Fibroblast of mammary gland (primary cell): ENCODE measurements at regions not wholly inside any gene's neighbourhood (a gene's known extent, or its start where the extent isn't known, plus 50 kb on each side); places are given as distances from the start of the nearest gene placed in this dataset.
A peak's percentile ranks its signal among the peaks of the same experiment; 100 is the strongest.

Experiments
- DNase-seq: peaks from one replicate; pipeline ENCODE4 v3.0.0-alpha.2; 2010; ENCODE audit warnings: low read depth
- H3K4me3 ChIP-seq: 2 replicates; pipeline ENCODE4 v1.5.1; 2011; ENCODE audit warnings: low read depth, mild to moderate bottlenecking, low read length, moderate library complexity; ENCODE audit not compliant: control insufficient read depth
- TF ChIP-seq, protein P1 (sequence below): conservative IDR thresholded peaks from 2 replicates; pipeline ENCODE4 v1.5.1; 2011; ENCODE audit warnings: low read depth, low read length, inconsistent platforms; ENCODE audit not compliant: control insufficient read depth, insufficient read depth

GRCh38 chr10:78578929-78579328, 489.8 kb upstream of the ZMIZ1 start:
- TF ChIP-seq, protein P1, sequence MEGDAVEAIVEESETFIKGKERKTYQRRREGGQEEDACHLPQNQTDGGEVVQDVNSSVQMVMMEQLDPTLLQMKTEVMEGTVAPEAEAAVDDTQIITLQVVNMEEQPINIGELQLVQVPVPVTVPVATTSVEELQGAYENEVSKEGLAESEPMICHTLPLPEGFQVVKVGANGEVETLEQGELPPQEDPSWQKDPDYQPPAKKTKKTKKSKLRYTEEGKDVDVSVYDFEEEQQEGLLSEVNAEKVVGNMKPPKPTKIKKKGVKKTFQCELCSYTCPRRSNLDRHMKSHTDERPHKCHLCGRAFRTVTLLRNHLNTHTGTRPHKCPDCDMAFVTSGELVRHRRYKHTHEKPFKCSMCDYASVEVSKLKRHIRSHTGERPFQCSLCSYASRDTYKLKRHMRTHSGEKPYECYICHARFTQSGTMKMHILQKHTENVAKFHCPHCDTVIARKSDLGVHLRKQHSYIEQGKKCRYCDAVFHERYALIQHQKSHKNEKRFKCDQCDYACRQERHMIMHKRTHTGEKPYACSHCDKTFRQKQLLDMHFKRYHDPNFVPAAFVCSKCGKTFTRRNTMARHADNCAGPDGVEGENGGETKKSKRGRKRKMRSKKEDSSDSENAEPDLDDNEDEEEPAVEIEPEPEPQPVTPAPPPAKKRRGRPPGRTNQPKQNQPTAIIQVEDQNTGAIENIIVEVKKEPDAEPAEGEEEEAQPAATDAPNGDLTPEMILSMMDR, result no peak
- H3K4me3 ChIP-seq, result no peak overlapping the region
- peak; percentile 50 for DNase-seq

DNA sequence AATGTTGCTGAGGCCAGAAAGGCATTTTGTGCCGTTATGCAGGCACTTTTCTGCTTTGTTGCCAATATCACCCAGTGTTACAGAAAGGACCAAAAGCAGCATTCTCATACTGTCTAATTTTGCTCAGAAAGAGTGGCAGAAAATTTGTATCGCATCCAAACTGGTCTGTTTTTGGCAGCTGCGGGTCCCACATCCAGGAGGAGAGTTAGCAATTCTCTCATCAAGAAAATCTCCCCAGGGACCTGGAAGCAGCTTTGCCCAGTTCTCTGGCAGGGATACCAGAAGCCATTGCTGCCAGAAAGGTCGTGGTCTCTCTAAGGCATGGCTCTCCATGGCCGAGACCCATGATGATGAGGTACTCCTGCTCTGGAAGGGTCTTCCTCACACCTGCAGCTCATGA, 489.2 kb upstream of the ZMIZ1 start:
- TF ChIP-seq, protein P1, result no peak
- no peak overlapping the region for H3K4me3 ChIP-seq
- no peak for DNase-seq

DNA sequence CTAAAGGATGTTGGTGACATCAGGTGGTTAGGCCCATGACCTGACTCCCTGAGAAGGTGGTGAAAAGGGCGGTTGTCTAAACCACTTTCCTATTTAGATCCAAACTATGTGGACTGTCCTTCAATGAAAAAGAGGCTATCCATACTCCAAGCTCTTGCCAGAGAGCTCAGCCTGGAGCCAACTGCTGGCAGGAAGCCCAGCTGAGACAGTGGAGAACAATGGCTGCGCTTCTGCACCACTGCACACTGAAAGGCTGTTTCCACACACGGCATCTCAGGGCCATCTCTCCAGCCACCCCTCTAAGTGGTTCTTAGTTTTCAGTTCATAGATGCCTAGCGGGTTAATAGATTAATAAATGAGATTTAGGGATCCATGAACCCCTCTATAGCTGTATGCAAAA, 488.8 kb upstream of the ZMIZ1 start:
- H3K4me3 ChIP-seq, result no peak overlapping the region
- no peak for DNase-seq
- TF ChIP-seq, protein P1, result no peak

DNA sequence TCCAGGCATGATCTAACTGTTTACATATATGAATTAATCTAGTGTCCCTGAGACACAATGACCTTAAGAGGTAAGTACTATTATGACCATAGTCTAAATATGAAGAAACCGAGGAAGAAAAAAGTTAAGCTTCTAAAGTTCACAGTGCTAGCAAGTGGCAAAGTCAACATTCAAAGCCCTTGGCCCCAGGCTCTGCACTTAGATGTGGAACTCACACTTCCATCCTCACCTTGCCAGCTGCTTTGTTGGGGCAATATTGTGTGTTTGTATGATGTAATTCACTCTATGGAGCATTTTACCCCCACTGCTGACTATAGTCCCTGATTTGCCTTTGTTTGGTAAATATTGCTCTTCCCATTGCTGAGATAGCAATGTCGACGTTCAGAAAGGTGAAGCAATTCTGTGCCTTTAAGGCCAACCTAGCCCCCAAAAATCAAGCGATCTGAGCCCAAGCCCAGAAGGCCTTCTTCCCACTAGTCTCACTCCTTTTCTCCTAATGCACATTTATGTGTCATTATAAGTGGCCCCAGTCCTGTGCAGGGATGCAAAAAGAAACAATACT, 487.6 kb upstream of the ZMIZ1 start:
- no peak overlapping the region for H3K4me3 ChIP-seq
- no peak for DNase-seq
- TF ChIP-seq, protein P1, result no peak

DNA sequence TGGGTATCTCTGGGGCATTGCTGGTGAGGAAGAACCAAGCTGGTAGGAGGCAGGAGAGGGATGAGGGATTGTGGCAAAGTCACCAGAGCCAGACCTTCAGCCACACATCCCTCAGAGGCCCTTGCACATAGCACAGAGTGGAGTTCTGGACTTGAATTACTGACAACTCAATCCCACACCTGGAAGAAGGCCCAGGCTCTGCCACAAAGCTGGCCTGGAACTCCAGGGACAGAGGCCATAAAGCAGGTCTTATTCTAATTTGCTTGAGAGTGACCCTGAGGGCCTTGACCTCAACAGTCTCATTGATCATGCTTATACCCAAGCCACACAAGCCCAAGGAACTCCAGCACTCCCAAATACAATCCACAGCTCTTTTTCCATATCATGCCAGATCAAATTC, 486.2 kb upstream of the ZMIZ1 start:
- TF ChIP-seq, protein P1, result no peak
- DNase-seq, result no peak
- no peak overlapping the region for H3K4me3 ChIP-seq

DNA sequence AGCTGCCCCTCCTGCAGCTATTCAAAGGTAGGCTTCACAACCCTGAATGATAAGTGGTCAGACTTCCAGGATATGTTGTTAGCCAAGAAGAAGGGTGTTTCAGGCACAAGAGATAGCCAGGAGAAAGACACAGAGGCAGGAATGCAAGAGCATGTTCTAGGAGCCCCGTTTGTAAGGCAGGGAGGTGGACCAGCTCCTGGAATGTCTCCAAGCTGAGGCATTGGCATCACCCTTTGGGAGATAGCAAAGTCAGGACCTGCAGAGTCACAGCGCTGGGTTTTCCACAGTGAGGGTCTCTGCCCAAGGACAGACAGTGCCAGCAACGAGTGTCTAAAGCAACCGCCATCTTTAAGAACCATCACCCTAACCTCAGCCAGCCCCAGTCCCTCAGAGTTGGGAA, 484.5 kb upstream of the ZMIZ1 start:
- TF ChIP-seq, protein P1, result no peak
- DNase-seq, result no peak
- no peak overlapping the region for H3K4me3 ChIP-seq

DNA sequence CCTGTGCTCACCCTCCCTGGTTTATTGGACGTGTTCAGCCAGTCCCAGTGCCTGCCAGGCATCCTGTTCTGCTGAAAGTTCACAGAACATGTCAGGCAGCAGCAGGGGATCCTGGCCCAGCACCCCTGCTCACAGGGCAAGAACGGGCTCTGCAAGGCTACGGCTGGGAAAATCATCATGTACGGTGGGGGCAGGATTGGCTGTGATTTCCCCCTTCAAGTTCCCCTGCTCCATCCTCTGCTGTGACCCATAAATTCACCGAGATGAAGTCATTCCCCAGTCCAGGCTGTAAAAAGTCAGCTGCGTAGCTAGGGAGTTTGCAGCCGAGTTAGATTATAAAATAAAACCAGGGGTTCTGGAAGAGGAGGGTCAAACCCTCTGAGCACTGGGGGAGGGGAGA, 484.1 kb upstream of the ZMIZ1 start:
- no peak for DNase-seq
- TF ChIP-seq, protein P1, result no peak
- H3K4me3 ChIP-seq, result no peak overlapping the region
